Spinal cord (tissue), 9 donors: ENCODE measurements at regions not wholly inside any gene's neighbourhood (a gene's known extent, or its start where the extent isn't known, plus 50 kb on each side); places are given as distances from the start of the nearest gene placed in this dataset.
"Not testable (repeated sequence)": the region's sequence is repeated elsewhere in the genome, so short reads cannot be mapped to it uniquely, and the experiment has no call there.

ENCODE experiments used
- DNase-seq, 6 donors: peaks; one replicate each; pipeline versions ENCODE4 v3.0.0 to v3.0.0-alpha.2; 2013 to 2015; ENCODE audit warnings: low spot score in 6 of 6, low read depth in 4 of 6
- H3K27ac ChIP-seq: one replicate; pipeline ENCODE4 v1.5.1; 2013; ENCODE audit warnings: low read depth, low read length, control low read depth
- H3K27me3 ChIP-seq: one replicate; pipeline ENCODE4 v1.6.1; 2013; ENCODE audit warnings: low read length; ENCODE audit not compliant: control insufficient read depth, insufficient read depth
- H3K36me3 ChIP-seq: one replicate; pipeline ENCODE4 v1.6.1; 2013; ENCODE audit warnings: low read length; ENCODE audit not compliant: control insufficient read depth, insufficient read depth
- H3K4me1 ChIP-seq: one replicate; pipeline ENCODE4 v1.6.1; 2013; ENCODE audit warnings: low read length; ENCODE audit not compliant: control insufficient read depth, insufficient read depth
- H3K4me3 ChIP-seq: one replicate; pipeline ENCODE4 v1.5.1; 2013; ENCODE audit warnings: low read depth, low read length, control low read depth
- H3K9me3 ChIP-seq: one replicate; pipeline ENCODE4 v1.6.1; 2013; ENCODE audit warnings: low read length; ENCODE audit not compliant: control insufficient read depth, insufficient read depth
- WGBS: methylation state at CpG from one replicate; pipeline ENCODE4 v1.1.5; 2013; ENCODE audit warnings: missing lambda C conversion rate; ENCODE audit not compliant: insufficient coverage; 5-methylcytosine and 5-hydroxymethylcytosine counted together
- donor health status: healthy.

- no peaks in the 10 kb centered on the region for H3K36me3 ChIP-seq
- no peak for DNase-seq
- no peaks in the 10 kb centered on the region for H3K27me3 ChIP-seq
- WGBS, result no CpG with 5 or more reads among the region's 2 CpGs
- no peak overlapping the region for H3K4me3 ChIP-seq
- H3K9me3 ChIP-seq, result no peaks in the 10 kb centered on the region
- H3K4me1 ChIP-seq, result no peaks in the 10 kb centered on the region
- no peak overlapping the region for H3K27ac ChIP-seq
Measured at GRCh38 chr5:106006242-106006641, 1664.5 kb downstream of the EFNA5 start.

GRCh38 chr5:105998991-105999390 is 1671.7 kb downstream of the EFNA5 start:
- not testable (repeated sequence) for H3K27me3 ChIP-seq, H3K4me1 ChIP-seq, H3K4me3 ChIP-seq, H3K9me3 ChIP-seq, H3K27ac ChIP-seq, H3K36me3 ChIP-seq, DNase-seq
- 50% methylated on average over 1 of the region's 3 CpGs for WGBS

- Histone ChIP-seq H3K36me3 (no peaks in the 10 kb centered on the region), H3K4me3 (no peak overlapping the region), H3K27me3 (no peaks in the 10 kb centered on the region), H3K9me3 (no peaks in the 10 kb centered on the region), H3K27ac (no peak overlapping the region), H3K4me1 (no peaks in the 10 kb centered on the region)
- WGBS, result no CpG with 5 or more reads among the region's 1 CpG
- peak in 1 of 6 donors; percentile 72 for DNase-seq
Measured at GRCh38 chr5:105993027-105993426, 1677.7 kb downstream of the EFNA5 start.

DNA sequence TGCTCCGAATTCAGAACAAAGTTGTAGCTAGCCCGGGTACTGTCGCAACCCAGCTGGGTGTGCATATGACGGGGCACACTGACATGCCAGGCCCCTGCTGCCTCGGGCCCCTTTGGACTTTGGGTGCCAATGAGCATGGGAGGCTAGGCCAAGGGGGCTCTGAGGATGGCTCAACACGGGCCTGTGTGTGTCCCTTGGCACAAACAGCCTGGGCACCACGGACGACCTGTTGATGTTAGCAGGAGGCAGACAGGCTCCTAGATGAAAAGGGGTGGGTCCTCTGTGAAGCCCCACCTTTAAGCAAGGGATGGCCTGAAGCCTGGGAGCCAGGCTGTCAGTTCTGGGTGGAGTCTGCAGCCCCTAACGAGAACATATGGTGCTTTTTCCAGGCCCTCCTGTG is 1688.2 kb downstream of the EFNA5 start:
- Histone ChIP-seq H3K27me3 (no peaks in the 10 kb centered on the region), H3K4me3 (no peak overlapping the region), H3K4me1 (no peaks in the 10 kb centered on the region), H3K36me3 (no peaks in the 10 kb centered on the region), H3K9me3 (no peaks in the 10 kb centered on the region), H3K27ac (no peak overlapping the region)
- WGBS, result 93% methylated on average over 8 of the region's 9 CpGs
- no peak for DNase-seq

DNA sequence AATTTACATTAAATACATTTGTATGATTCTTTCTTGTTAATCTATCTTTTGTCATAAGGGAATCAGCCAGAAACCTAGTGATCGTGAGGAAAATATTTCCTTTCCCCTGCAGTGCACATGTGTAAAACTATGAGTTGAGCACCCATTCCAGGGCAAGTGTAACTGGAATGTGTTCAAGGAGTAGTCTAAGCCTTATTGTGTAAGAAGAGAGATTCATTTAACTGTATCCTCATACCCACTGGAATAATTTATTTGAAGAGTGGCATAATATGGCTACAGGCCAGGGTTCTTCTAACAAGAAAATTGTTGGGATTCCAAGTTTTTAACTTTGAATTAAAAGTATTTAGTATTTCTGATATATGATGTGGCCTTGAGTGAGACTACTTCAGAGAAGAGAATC is 1692.7 kb downstream of the EFNA5 start:
- no peak overlapping the region for H3K4me3 ChIP-seq
- no peaks in the 10 kb centered on the region for H3K27me3 ChIP-seq
- no peaks in the 10 kb centered on the region for H3K4me1 ChIP-seq
- no peak for DNase-seq
- H3K36me3 ChIP-seq, result no peaks in the 10 kb centered on the region
- no CpG with 5 or more reads among the region's 1 CpG for WGBS
- no peak overlapping the region for H3K27ac ChIP-seq
- H3K9me3 ChIP-seq, result no peaks in the 10 kb centered on the region

DNA sequence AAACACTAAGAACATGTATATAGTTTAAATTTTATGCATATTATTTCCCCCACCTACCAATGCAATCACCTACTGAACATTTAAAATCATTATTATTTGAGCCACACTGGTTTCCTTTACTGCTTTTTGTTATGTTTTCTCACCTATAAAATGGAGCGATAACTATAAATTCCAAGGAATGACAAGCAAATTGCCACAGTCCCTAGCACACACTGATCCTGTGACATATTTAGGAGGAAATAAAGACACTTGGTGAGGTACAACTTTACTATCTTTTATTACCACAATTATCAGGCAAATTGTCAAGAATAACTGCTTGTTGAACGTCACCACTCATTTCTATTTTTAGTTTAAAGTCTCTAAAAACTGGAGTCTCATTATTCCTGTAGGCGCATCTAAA is 1693.6 kb downstream of the EFNA5 start:
- no peaks in the 10 kb centered on the region for H3K4me1 ChIP-seq

GRCh38 chr5:105970919-105971318 is 1699.8 kb downstream of the EFNA5 start:
- no peaks in the 10 kb centered on the region for H3K27me3 ChIP-seq
- H3K4me3 ChIP-seq, result no peak overlapping the region
- H3K36me3 ChIP-seq, result no peaks in the 10 kb centered on the region
- no peaks in the 10 kb centered on the region for H3K9me3 ChIP-seq
- no peak overlapping the region for H3K27ac ChIP-seq
- no peak for DNase-seq
- H3K4me1 ChIP-seq, result no peaks in the 10 kb centered on the region

More for the DNA sequence above, 1693.6 kb downstream of the EFNA5 start:
- DNase-seq, result no peak
- Histone ChIP-seq H3K4me3 (no peak overlapping the region), H3K27me3 (no peaks in the 10 kb centered on the region), H3K36me3 (no peaks in the 10 kb centered on the region), H3K27ac (no peak overlapping the region), H3K9me3 (no peaks in the 10 kb centered on the region)
- WGBS, result no CpG with 5 or more reads among the region's 3 CpGs

DNA sequence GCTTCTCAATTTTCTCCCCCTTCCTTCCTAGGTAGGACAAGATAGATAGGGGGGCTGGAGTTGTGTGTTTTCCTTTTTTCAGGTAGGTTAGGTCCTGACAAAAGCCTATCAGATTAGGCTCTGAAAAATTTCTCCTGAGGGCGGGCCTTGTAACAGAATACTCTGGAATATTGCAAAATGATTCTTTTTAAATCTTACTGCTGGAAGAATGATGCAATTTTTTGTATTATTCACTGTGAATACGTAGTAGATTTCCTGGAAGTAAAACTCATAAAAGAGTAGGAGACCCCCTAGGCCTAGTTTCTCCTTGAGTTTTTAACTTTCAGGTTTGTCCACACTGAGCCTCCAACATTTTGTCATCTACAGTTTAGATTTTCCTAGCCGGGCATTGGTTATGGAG is 1701.8 kb downstream of the EFNA5 start:
- Histone ChIP-seq H3K27me3 (no peaks in the 10 kb centered on the region), H3K36me3 (no peaks in the 10 kb centered on the region), H3K27ac (no peak overlapping the region), H3K9me3 (no peaks in the 10 kb centered on the region), H3K4me3 (no peak overlapping the region), H3K4me1 (no peaks in the 10 kb centered on the region)
- no peak for DNase-seq
- no CpG with 5 or more reads among the region's 3 CpGs for WGBS

DNA sequence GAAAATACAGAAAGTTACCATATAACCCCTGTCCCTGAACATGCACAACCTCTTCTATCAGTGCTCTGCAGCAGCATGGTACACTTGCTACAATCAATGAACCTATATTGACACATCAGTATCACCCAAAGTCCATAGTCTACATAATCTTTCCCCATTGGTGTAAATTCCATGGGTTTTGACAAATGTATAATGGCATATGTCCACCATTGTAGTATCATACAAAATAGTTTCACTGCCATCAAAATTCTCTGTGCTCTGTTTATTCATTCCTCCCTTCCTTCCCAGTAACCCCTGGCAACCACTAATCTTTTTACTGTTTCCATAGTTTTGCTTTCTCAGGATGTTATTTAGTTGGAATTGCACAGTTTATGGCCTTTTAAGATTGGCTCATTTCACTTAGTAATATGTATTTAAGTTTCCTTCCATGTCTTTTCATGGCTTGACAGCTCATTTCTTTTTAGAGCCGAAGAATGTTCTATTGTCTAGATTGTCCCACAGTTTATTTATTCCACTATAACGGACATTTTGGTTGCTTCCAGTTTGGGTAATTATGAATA is 1707.0 kb downstream of the EFNA5 start:
- Histone ChIP-seq H3K36me3 (no peaks in the 10 kb centered on the region), H3K9me3 (no peaks in the 10 kb centered on the region), H3K4me3 (no peak overlapping the region), H3K27ac (no peak overlapping the region), H3K4me1 (no peaks in the 10 kb centered on the region), H3K27me3 (no peaks in the 10 kb centered on the region)
- DNase-seq, result no peak
- no CpG with 5 or more reads among the region's 2 CpGs for WGBS

GRCh38 chr5:105961572-105961971 is 1709.2 kb downstream of the EFNA5 start:
- WGBS, result no CpG with 5 or more reads among the region's 2 CpGs
- Histone ChIP-seq H3K27me3 (no peaks in the 10 kb centered on the region), H3K36me3 (no peaks in the 10 kb centered on the region), H3K4me3 (no peak overlapping the region), H3K9me3 (no peaks in the 10 kb centered on the region), H3K27ac (no peak overlapping the region), H3K4me1 (no peaks in the 10 kb centered on the region)
- DNase-seq, result no peak
